GM11168 (cell line): ENCODE measurements at regions not wholly inside any gene's neighbourhood (a gene's known extent, or its start where the extent isn't known, plus 50 kb on each side); places are given as distances from the start of the nearest gene placed in this dataset.

Source experiments
- in situ Hi-C: fragments of 300-500 bp; cut with MboI; formaldehyde crosslinking; loops from one replicate; pipeline ENCODE4 v1.12.0; 2022; ENCODE audit warnings: low sequenced_read_pairs; ENCODE audit not compliant: unreplicated experiment

GRCh38 chr14:58778202-58778601, 140.4 kb downstream of the DACT1 start:
- in situ Hi-C loops, result no loop called here

GRCh38 chr14:58779376-58779775, 141.6 kb downstream of the DACT1 start:
- in situ Hi-C loops, result no loop called here

- in situ Hi-C loops, result no loop called here
Measured at GRCh38 chr14:58780185-58780584, 142.4 kb downstream of the DACT1 start.

- in situ Hi-C loops, result no loop called here
Measured at GRCh38 chr14:58780605-58781004, 142.8 kb downstream of the DACT1 start.

DNA sequence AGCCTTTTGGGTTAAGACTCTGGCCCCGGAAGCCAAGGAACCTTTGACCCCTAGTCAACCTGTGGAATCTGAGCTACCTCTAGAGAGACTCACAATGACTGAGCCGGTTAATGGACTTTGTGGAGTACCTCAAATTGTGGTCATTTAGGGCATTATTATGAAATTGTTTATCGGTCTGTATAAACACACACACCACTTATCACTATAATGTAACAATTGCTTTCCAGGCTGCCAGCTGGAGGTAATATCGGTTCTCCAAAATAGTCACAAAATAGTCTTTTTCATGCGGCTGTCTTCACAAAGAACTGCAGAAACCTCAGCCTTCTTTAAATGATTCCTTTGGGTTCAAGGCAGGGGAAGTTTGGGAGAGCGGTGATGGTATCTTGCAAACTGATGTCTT, 144.2 kb downstream of the DACT1 start:
- in situ Hi-C loops, result no loop called here

DNA sequence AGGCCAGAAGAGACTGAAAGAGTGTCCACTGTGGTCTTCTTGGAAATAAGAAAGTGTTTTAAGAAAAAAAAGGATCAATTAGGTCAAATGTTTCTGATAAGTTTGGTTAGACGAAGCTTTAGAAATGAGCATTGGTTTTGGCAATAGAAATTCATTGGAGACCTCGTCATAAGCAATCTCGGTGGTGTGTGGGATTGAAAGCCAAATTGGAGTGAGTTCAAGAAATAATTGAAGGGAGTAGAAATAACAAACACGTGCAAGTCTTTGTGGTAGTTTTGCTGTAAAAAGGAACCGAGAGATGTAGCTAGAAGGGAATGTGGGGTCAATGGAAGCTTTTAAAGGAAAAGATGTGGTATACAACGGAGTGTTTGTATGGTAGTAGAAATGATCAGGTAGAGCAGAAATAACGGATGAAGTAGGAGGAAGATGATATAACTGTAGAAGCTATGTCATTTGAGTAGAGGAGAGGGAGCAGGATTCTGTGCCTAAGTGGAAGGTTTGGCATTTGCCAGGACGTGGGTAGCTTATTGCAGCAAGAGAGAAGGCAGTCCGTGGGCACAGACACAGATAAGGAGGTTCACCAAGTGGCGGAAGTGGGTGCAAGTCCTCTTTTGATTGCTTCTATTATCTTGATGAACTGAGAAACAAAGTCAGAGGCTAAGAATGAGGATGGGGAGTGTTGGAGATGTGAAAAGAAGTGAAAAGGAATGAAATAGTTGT, 146.2 kb downstream of the DACT1 start:
- in situ Hi-C loops, result no loop called here

DNA sequence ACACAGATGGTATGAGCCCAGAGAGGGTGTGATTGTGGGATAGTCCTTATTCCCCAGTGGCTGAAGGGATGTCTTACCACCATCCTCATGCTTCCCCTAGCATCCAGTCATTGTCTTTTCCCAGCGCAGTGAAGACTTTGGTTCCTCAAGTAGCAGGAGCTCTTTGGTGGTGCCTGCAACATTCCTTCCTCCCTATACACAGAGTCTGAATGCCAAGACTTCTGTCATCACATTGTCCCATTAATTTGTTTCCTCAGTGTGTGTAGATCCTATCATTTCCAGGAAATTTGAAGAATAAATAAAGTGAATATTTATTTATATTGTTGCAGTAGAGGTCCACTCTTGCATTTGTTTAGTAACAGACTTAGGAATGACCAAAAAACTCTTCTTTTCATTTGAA, 147.2 kb downstream of the DACT1 start:
- in situ Hi-C loops, result no loop called here

DNA sequence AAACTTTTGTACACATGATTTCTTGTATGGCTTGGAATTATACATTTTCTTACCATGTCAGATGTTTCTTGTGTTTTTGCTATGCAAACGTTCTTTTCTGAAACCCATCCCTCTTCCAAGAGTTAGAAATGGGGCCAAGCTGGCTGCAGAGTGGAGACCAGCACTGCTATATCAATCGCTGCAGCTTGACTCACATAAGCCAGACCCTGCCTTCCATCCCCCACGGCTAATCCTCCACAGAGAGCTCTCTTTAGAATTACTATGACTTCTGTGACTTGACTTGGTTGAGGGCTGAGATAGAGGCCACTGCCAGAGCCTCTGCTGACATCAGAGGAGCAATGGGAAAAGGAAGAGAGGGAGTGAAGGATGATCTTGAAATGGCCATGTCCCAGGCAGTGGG, 147.9 kb downstream of the DACT1 start:
- in situ Hi-C loops, result no loop called here

GRCh38 chr14:58787592-58787991, 149.8 kb downstream of the DACT1 start:
- in situ Hi-C loops, result no loop called here

GRCh38 chr14:58788655-58789503, 151.1 kb downstream of the DACT1 start:
- in situ Hi-C loops, result no loop called here

DNA sequence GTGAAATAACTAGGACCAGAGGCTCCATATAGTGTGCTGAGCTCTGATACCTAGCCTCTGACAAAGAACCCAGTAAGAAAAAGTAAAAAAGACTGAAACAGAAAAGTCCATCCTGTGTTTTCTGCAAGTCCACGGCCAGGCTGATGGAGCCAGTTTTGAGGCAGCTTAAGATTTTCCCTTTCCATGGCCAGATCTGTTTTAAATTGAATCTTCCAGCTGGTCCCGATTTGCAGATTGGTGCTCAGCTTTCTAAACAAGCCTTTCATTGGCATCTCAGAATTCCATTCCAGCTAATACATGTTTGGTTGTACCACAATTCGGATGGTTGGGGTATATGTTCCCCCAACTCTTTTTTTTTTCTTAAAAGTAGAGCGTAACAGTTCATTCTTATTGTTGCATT, 152.0 kb downstream of the DACT1 start:
- in situ Hi-C loops, result no loop called here

GRCh38 chr14:58792416-58792815, 154.7 kb downstream of the DACT1 start:
- in situ Hi-C loops, result no loop called here

DNA sequence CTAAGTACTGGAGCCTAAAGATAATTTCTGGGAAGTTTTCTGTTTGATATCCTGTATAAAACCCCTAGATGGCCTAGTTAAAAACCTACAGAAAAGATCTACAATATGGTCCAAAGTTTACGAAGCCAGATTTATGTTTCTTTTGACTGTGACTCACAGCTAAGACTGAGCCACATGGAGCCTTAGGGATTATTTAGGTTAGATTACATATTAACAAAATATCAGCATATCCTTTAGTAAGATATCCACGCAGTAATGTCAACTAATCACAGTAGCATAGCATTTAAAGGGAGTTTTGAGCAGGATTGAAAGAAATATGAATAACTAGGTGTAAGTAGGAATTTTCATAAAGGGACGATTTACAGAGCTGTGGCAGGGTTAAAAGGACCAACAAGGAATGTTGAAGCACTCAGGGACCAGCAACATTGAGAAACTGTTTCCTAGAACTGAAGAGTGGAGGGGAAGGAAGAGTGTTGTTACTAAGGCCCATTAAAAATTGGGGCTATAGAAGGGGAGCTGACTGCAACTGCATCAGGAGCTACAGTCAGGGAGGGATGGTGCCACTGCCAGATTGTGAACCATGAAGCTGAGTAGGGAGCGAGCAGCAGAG, 155.5 kb downstream of the DACT1 start:
- in situ Hi-C loops, result no loop called here

DNA sequence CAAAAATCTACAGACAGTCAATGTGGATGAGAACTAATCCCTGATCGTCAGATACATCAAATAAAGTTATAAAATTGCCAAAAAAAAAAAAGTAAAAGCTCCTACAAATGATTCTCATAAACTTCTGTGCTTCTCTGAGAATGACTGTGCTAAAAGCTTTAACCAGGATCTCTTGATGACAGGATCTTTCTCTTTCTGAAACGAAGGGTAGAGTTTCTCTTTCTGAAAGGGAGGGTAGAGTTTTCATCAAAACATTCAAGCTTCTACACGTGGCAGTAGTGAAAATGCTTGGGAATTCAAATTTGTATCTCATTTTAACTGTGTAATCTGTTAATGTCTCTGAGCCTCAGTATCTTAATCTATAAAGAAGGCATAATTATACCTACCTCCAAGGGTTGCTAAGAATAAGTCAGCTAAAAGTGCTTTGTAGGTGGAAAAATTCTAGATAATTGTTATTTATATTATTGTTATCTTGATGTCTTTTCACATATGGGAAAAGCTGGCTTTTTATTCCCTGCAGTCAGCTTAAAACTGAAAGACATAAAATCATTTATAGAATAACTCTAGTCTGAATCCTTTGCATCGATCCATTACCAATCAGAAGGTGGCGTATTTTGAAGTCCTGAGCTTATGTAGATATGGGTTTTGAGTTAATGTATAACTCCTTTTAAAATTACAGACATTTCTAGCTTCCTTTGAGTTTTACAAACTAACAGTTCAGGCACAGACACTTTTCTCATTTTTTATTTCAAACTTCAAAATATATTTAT, 157.4 kb downstream of the DACT1 start:
- in situ Hi-C loops, result no loop called here

DNA sequence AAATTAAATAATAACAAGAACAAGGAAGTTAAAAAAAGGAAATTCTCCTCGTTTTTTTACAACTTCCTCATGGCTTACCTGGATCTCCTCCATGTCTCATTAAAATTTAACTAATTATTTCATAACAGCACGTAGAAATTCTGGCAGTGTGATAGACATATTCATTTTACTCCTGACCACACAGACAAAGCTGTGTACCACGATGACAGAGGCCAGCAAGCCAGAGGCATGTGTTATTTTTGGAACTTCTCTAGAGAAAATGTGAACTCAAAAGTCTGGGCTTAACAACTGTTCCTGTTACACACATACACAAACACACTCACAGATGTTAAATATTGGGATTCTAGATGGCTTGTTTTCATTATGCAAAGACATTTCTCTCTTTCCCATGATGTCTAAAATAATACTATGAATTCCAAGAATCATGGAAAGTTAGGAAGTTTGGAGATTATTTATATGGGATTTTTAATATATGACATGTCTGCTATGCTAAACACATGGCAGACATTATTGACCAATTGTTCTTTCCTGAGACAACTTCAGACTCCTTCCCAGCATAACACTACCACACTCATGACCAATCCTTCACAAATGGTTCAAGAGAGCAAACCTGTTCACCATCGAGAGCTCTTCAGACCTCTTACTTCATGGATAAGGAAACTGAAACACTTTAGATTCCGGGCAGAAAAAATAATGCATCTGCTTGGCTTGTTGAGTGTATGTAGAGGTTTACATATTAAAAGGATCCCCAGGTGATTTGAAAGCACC, 158.7 kb downstream of the DACT1 start:
- in situ Hi-C loops, result no loop called here

DNA sequence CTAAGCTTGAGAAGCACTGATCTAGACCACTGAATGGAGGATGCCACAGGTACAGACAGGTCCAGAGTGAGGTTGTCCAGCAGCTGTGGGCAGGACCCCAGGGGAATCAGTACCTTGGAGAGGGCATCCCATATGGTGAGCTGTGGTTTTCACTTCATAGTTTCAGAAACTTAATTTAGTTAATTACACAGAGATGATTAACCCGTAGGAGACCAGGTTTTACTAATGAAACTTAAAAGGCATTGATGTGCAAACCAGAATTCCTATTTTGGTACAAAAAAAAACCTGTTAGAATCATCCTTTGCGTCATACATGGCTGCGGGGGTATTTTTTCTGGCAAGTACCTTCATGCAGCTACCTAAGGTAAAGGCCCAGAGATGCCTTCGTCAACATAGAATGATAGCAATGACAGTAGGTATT, 159.3 kb downstream of the DACT1 start:
- in situ Hi-C loops, result no loop called here

DNA sequence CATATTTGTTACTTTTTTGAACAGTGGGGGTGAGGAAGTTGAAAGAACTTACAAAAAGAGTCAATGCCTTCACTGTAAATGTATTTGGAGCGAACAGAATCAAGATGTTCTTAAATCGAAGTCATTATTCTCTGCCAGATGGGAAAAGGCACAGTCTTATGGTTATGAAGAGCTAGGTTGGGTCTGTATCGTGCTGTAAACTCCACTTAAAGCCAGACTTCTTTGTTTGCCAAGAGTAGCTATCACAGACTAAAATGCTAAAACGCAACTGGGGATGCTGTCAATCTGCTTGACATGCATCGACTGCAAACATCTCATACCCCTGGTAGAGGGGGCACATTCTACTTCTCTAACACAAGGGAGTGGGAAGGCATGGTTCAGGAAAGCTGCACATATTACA, 160.4 kb downstream of the DACT1 start:
- in situ Hi-C loops, result no loop called here

DNA sequence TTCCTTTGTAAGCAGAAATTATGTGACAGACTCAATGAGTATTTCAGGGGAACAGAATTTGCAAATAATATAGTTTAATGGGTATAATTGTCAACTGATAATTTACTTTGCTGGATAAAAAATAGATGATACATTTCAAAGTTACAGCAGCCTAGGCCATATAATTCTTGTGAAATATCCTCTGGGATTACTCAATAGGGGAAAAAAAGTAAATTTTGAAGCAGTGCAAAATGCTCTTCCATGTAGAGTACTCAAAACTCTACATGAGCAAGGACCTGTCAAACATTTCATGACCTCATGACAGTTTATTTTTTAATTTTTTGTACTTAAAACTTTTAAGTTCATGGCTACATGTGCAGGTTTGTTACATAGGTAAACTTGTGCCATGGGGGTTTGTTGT, 163.3 kb downstream of the DACT1 start:
- in situ Hi-C loops, result no loop called here

DNA sequence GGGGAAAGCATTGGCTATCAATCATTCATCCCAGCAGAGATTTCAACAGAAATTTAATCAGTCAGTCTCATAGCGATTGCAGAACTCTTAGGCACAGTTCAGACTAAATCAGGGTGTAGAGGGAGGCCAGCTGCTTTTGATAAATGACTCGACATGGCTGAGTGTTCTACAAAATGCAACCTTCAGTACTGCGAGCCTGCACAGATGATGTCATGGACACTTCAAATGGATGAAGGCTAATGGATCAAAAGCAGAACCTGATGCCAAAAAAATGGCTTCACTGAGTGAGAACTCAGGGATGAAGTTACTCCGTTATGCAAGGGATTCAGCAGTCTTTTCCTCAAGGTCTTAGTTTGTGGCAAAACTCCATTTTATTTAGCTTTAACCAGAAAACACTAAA, 167.3 kb downstream of the DACT1 start:
- in situ Hi-C loops, result no loop called here
